GM18502 (cell line): ENCODE measurements at regions not wholly inside any gene's neighbourhood (a gene's known extent, or its start where the extent isn't known, plus 50 kb on each side); places are given as distances from the start of the nearest gene placed in this dataset.

ENCODE experiments used
- ATAC-seq: cut with Tn5 transposase; IDR thresholded peaks from one replicate; pipeline ENCODE4 v1.9.1; 2021; ENCODE audit warnings: mild to moderate bottlenecking; ENCODE audit not compliant: unreplicated experiment, poor library complexity

GRCh38 chr10:10618139-10618538, 399.5 kb upstream of the CELF2 start:
- no peak for ATAC-seq

- no peak for ATAC-seq
Observed at GRCh38 chr10:10623958-10624566, 393.6 kb upstream of the CELF2 start.

- ATAC-seq = no peak
Observed at GRCh38 chr10:10624567-10624962, 393.1 kb upstream of the CELF2 start.

GRCh38 chr10:10625491-10625890, 392.2 kb upstream of the CELF2 start:
- no peak for ATAC-seq

GRCh38 chr10:10626734-10627133, 390.9 kb upstream of the CELF2 start:
- ATAC-seq = no peak

- ATAC-seq = no peak
Observed at GRCh38 chr10:10627414-10627813, 390.3 kb upstream of the CELF2 start.

- no peak for ATAC-seq
Observed at GRCh38 chr10:10629512-10629911, 388.2 kb upstream of the CELF2 start.

- no peak for ATAC-seq
Observed at GRCh38 chr10:10630281-10630680, 387.4 kb upstream of the CELF2 start.

GRCh38 chr10:10630782-10631181, 386.9 kb upstream of the CELF2 start:
- ATAC-seq = no peak

- no peak for ATAC-seq
Observed at GRCh38 chr10:10642189-10642588, 375.5 kb upstream of the CELF2 start.

- ATAC-seq = no peak
Observed at GRCh38 chr10:10642751-10643150, 374.9 kb upstream of the CELF2 start.

GRCh38 chr10:10644008-10644646, 373.5 kb upstream of the CELF2 start:
- no peak for ATAC-seq

GRCh38 chr10:10644676-10645385, 372.8 kb upstream of the CELF2 start:
- ATAC-seq = no peak

- no peak for ATAC-seq
Observed at GRCh38 chr10:10647331-10647730, 370.3 kb upstream of the CELF2 start.

- no peak for ATAC-seq
Observed at GRCh38 chr10:10657139-10657760, 360.4 kb upstream of the CELF2 start.

- ATAC-seq = no peak
Observed at GRCh38 chr10:10658172-10658785, 359.4 kb upstream of the CELF2 start.

- ATAC-seq = no peak
Observed at GRCh38 chr10:10660054-10660453, 357.6 kb upstream of the CELF2 start.

GRCh38 chr10:10661176-10661575, 356.5 kb upstream of the CELF2 start:
- ATAC-seq = no peak

GRCh38 chr10:10662716-10663408, 354.8 kb upstream of the CELF2 start:
- ATAC-seq = no peak

GRCh38 chr10:10663622-10664021, 354.1 kb upstream of the CELF2 start:
- no peak for ATAC-seq
